Fibroblast of peridontal ligament (primary cell): ENCODE measurements at regions not wholly inside any gene's neighbourhood (a gene's known extent, or its start where the extent isn't known, plus 50 kb on each side); places are given as distances from the start of the nearest gene placed in this dataset.
A peak's percentile ranks its signal among the peaks of the same experiment; 100 is the strongest.
"Not testable (repeated sequence)": the region's sequence is repeated elsewhere in the genome, so short reads cannot be mapped to it uniquely, and the experiment has no call there.

ENCODE experiments used
- DNase-seq: peaks from one replicate; pipeline ENCODE4 v3.0.0-alpha.2; 2010; ENCODE audit errors: extremely low read depth

- DNase-seq = no peak
Observed at GRCh38 chr10:21463436-21463835, 62.0 kb downstream of the SKIDA1 start.

GRCh38 chr10:21458126-21458871 lies 67.2 kb downstream of the SKIDA1 start:
- peak; percentile 6 for DNase-seq

DNA sequence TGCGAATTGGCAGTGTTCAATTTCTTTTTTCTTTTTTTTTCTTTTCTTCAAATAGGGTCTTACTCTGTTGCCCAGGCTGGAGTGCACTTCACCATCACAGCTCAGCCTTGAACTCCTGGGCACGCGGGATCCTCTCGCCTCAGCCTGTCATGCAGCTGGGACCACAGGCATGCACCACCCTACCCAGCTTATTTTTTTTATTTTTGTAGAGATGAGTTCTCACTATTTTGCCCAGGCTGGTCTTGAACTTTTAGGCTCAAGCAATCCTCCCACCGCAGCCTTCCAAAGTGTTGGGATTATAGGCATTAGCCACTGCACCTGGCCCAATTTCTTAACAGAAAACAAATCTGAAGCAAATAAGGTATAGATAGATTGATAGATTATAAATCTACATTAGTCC lies 69.3 kb downstream of the SKIDA1 start:
- DNase-seq = no peak

- no peak for DNase-seq
Observed at GRCh38 chr10:21452203-21452602, 73.3 kb downstream of the SKIDA1 start.

GRCh38 chr10:21449288-21449966 lies 76.1 kb downstream of the SKIDA1 start:
- DNase-seq = no peak

DNA sequence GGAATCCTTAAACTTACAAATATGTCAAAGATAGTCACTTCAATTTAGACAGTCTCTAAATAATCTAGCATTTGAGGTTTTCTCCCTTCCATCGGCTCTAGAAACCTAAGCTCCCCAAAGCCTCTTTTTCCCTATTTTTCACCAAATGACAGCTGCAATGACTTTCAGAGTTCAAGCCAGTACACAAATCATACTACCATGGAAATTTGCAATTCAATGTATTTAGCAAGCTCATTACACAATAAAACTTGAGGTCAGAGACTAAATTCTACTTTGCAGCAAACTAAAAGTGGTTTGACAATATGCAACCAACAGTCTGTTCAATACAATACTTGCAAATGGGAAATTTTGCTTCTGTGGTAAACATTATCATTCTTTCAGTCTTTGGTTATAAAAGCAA lies 80.3 kb downstream of the SKIDA1 start:
- peak; percentile 8 for DNase-seq

GRCh38 chr10:21441625-21442024 lies 83.9 kb downstream of the SKIDA1 start:
- no peak for DNase-seq

- DNase-seq = not testable (repeated sequence)
Observed at GRCh38 chr10:21438914-21439313, 86.6 kb downstream of the SKIDA1 start.

DNA sequence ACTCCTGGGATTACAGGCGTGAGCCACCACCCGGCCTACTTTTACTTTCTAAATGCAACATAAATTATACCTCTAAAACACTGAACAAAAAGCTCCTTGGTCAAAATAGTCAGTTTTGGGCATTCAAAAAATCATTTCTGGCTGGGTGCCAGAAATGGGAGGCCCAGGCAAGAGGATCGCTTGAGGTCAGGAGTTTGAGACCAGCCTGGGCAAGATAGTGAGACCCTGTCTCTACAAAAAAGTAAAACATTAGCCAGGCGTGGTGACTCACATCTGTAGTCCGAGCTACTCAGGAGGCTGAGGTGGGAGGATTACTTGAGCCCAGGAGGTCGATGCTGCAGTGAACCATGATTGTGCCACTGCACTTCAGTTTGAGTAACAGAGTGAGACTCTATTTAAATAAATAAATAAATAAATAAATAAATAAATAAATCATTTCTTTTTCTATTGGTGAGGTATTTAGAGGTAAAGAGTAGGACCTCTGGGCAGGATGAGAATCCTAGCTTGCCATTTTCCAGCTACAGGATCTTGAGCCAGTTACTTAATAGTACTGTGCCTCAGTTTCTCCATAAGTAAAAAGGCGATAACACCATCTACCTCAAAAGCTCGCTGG lies 87.6 kb downstream of the SKIDA1 start:
- no peak for DNase-seq

DNA sequence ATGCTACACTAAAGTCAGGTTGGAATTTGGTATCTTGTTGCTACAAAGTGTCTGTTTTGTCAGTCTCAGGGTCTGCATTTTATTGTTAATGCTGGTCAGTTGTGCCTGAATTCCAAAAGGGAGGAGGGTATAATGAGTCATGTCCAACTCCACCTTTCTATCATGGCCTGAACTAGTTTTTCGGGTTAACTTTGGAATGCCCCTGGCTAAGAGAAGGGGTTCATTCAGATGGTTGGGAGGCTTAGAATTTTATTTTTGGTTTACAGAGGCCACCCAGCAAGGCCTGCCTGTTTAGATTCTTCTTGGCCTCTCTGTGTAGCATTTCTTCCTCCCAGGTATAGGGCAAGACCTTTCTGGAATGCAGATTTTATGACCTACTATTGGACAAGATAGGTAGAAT lies 93.2 kb downstream of the SKIDA1 start:
- DNase-seq = no peak

DNA sequence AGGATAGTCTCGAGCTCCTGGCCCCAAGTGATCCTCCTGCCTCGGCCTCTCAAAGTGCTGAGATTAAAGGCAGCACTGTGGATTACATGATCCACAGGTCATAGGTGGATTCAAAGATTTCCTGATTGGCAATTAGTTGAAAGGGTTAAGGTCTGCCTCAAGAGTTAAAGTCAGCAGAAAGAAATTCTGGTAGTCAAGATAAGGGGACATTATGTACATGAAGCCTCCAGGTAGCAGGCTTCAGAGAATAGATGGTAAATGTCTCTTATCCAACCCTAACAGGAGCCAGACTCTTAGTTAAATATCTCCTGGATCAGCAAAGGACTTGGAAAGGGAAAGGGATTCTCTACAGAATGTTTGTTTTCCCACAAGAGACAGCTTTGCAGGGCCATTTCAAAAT lies 93.7 kb downstream of the SKIDA1 start:
- no peak for DNase-seq

GRCh38 chr10:21427804-21428481 lies 97.5 kb downstream of the SKIDA1 start:
- DNase-seq = no peak

- no peak for DNase-seq
Observed at GRCh38 chr10:21424459-21424861, 101.0 kb downstream of the SKIDA1 start.

- no peak for DNase-seq
Observed at GRCh38 chr10:21423850-21424249, 101.6 kb downstream of the SKIDA1 start.

- DNase-seq = no peak
Observed at GRCh38 chr10:21423338-21423737, 102.1 kb downstream of the SKIDA1 start.

DNA sequence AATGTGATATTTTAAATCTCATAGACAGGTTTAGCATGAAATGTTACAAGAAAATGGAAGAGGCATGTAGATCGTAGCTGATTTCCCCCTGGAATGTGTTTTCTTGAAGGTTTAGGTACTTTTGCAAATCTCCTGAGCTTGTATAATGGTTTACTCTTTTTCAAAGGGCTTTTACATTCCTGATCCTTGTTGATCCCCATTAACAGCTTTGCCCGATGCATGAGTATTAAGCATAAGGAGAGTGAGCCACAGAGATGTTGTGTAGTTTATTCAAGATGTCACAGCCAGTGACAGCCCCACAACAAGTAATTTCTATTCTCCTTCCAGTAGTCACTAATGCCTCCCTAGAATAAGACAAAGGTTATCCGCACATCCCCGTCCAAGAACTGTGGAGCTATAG lies 103.7 kb downstream of the SKIDA1 start:
- DNase-seq = no peak

- DNase-seq = no peak
Observed at GRCh38 chr10:21421016-21421415, 104.5 kb downstream of the SKIDA1 start.

- DNase-seq = not testable (repeated sequence)
Observed at GRCh38 chr10:21418981-21419576, 106.4 kb downstream of the SKIDA1 start.

DNA sequence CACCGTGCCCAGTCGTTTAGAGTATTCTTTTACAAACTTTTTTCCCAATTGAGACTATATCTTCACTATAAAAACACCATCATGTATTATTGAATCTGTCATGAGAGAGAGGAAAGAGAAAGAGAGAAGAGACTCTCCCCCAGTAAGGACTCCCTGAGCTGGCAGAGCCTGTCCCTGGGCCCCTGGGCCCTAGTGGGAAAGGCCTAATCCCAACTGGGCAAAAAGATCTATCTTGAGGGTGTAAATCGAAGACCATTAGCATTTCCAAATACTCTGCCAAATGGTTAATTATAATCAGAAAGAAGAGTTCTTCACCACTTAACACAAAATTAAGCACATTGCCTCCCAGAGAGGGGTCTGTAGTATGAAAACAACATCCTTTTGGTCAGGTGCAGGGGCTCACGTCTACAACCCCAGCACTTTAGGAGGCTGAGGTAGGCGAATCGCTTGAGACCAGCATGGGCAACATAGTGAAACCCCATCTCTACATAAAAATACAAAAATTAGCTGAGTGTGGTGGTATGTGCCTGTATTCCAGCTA lies 108.2 kb downstream of the SKIDA1 start:
- DNase-seq = no peak

DNA sequence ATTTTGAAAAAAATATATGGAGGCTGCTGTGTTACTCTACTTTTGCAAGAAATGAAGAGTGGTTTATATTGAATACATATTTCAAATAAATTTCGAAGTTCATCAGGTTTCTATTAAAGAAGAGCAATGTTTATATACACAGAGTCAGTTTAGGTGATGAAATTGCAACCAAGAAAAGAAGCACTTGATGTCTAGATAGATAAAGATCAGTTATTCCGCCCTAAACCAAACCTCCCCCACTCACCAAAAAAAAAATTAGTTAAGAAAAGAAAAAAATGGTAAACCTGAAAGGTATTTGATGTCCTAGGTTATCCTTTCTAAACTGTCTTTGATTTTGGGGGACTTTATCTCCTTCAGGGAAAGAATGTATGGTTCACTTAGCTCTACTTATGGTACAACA lies 111.8 kb downstream of the SKIDA1 start:
- no peak for DNase-seq

DNA sequence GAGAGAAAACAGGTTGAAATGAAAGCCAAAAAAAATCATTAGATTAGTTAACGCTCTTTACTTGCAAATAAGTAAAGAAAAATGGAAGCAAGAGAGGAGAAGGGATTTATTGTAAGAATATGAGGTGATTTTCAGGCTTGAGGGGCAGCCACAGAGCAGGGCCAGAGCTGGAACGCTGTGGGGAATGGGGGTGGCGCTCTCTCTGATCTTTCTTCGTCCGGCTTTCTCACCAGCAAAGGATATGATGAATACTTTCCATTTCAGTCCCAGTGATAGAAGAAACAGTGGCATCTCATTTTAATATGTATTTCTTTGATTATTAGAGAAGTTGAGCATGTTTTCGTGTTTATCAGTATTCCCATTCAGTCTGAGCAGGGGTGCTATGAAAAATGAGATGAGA lies 112.2 kb downstream of the SKIDA1 start:
- DNase-seq = no peak
